Neuronal stem cell (in vitro differentiated cells): ENCODE measurements at regions not wholly inside any gene's neighbourhood (a gene's known extent, or its start where the extent isn't known, plus 50 kb on each side); places are given as distances from the start of the nearest gene placed in this dataset.

Experiments used
- DNase-seq: peaks from one replicate; pipeline ENCODE4 v3.0.0-alpha.2; 2013; ENCODE audit warnings: low spot score
- H2AFZ ChIP-seq: one replicate; pipeline ENCODE4 v1.6.1; 2013; ENCODE audit warnings: mild to moderate bottlenecking, low read length, inconsistent platforms
- H2AK5ac ChIP-seq: 2 replicates; pipeline ENCODE4 v1.6.1; 2013; ENCODE audit warnings: low read depth, mild to moderate bottlenecking, inconsistent platforms, low read length, moderate library complexity, mixed read lengths
- H2BK120ac ChIP-seq: 2 replicates; pipeline ENCODE4 v1.6.1; 2013; ENCODE audit warnings: low read depth, mild to moderate bottlenecking, inconsistent platforms, low read length, moderate library complexity, mixed read lengths
- H2BK12ac ChIP-seq: one replicate; pipeline ENCODE4 v1.6.1; 2013; ENCODE audit warnings: low read length, inconsistent platforms
- H2BK15ac ChIP-seq: 2 replicates; pipeline ENCODE4 v1.6.1; 2013; ENCODE audit warnings: mild to moderate bottlenecking, low read length, inconsistent platforms, mixed read lengths
- H2BK5ac ChIP-seq: one replicate; pipeline ENCODE4 v1.6.1; 2013; ENCODE audit warnings: inconsistent platforms, mild to moderate bottlenecking, low read length, moderate library complexity
- H3K14ac ChIP-seq: one replicate; pipeline ENCODE4 v1.6.1; 2013; ENCODE audit warnings: low read length, inconsistent platforms
- H3K18ac ChIP-seq: 2 replicates; pipeline ENCODE4 v1.6.1; 2013; ENCODE audit warnings: low read length, inconsistent platforms
- H3K23ac ChIP-seq: 2 replicates; pipeline ENCODE4 v1.6.1; 2013; ENCODE audit warnings: low read depth, mild to moderate bottlenecking, mixed read lengths, low read length, inconsistent platforms; ENCODE audit not compliant: poor library complexity
- H3K27ac ChIP-seq: replicated peaks from 3 replicates; pipeline ENCODE4 v1.5.1; 2013; ENCODE audit warnings: low read length, inconsistent platforms
- H3K27me3 ChIP-seq, 3 experiments: 2 replicates each; pipeline ENCODE4 v1.6.1; 2013; ENCODE audit warnings: low read length in 3 of 3, mild to moderate bottlenecking in 2 of 3, inconsistent platforms in 1 of 3, low read depth in 1 of 3, mixed read lengths in 1 of 3, moderate library complexity in 1 of 3; ENCODE audit not compliant: control insufficient read depth in 3 of 3, insufficient read depth in 3 of 3
- H3K36me3 ChIP-seq, 2 donors: replicated peaks in 1 of 2; 2 replicates each; pipeline ENCODE4 v1.6.1; 2013; ENCODE audit warnings: low read length in 2 of 2; ENCODE audit not compliant: control insufficient read depth in 2 of 2, insufficient read depth in 2 of 2
- H3K4ac ChIP-seq: 2 replicates; pipeline ENCODE4 v1.6.1; 2013; ENCODE audit warnings: inconsistent platforms, mild to moderate bottlenecking, low read length, moderate library complexity
- H3K4me1 ChIP-seq, 2 donors: 1 replicate in 1 of 2; 2 replicates in 1 of 2; pipeline ENCODE4 v1.6.1; 2013; ENCODE audit warnings: low read length in 2 of 2, low read depth in 1 of 2; ENCODE audit not compliant: control insufficient read depth in 2 of 2, insufficient read depth in 1 of 2
- H3K4me2 ChIP-seq: one replicate; pipeline ENCODE4 v1.6.1; 2013; ENCODE audit warnings: mild to moderate bottlenecking, low read length, inconsistent platforms; ENCODE audit not compliant: insufficient read depth, poor library complexity, severe bottlenecking
- H3K4me3 ChIP-seq, 2 donors: 2 replicates each; pipeline ENCODE4 v1.5.1; 2013; ENCODE audit warnings: low read length in 2 of 2, mild to moderate bottlenecking in 2 of 2, inconsistent platforms in 1 of 2, moderate library complexity in 1 of 2
- H3K79me1 ChIP-seq: one replicate; pipeline ENCODE4 v1.6.1; 2013; ENCODE audit warnings: low read depth, mild to moderate bottlenecking, inconsistent platforms, low read length, moderate library complexity
- H3K9ac ChIP-seq: one replicate; pipeline ENCODE4 v1.6.1; 2013; ENCODE audit warnings: mild to moderate bottlenecking, low read depth, low read length, inconsistent platforms; ENCODE audit not compliant: poor library complexity
- H3K9me3 ChIP-seq, 2 donors: replicated peaks in 1 of 2; 2 replicates each; pipeline versions ENCODE3 to v1.6.1; 2013; ENCODE audit warnings: low read length in 2 of 2, mild to moderate bottlenecking in 2 of 2, inconsistent platforms in 1 of 2, low read depth in 1 of 2, mixed read lengths in 1 of 2, moderate library complexity in 1 of 2; ENCODE audit not compliant: control insufficient read depth in 2 of 2, insufficient read depth in 1 of 2
- H4K8ac ChIP-seq: one replicate; pipeline ENCODE4 v1.6.1; 2013; ENCODE audit warnings: low read depth, mild to moderate bottlenecking, inconsistent platforms, low read length, moderate library complexity
- H4K91ac ChIP-seq: one replicate; pipeline ENCODE4 v1.6.1; 2013; ENCODE audit warnings: low read length, low read depth, mild to moderate bottlenecking, inconsistent platforms; ENCODE audit not compliant: poor library complexity
- WGBS, 2 donors: extraction: QIAGEN DNeasy Blood & Tissue Kit; methylation state at CpG; one replicate each; pipeline ENCODE4 v1.1.7; 2013; ENCODE audit warnings: missing lambda C conversion rate in 2 of 2, mixed read lengths in 1 of 2; ENCODE audit not compliant: insufficient read length in 2 of 2, insufficient replicate concordance in 1 of 2; ENCODE audit errors: extremely low coverage in 2 of 2; 5-methylcytosine and 5-hydroxymethylcytosine counted together

DNA sequence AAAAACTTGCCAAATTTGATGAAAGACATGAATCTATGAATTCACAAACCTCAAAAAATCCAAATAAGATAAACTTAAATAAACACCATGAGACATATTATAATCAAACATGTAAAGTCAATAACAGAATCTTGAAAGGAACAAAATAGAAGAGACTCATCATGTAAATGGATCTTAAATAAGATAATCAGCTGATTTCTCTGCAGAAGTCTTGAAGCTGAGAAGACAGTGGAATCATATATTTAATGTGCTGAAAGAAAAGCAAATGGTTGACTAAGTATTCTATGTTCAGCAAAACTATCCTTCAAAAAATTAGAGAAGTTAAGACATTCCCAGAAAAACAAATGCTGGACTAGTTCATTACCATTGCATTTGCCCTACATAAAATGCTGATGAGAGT, 215.7 kb upstream of the SPIN4 start:
- H2BK12ac ChIP-seq, result no peak overlapping the region
- H2BK15ac ChIP-seq, result no peak overlapping the region
- H3K27ac ChIP-seq, result no peak overlapping the region
- H2BK120ac ChIP-seq, result no peak overlapping the region
- no peak overlapping the region for H2AK5ac ChIP-seq
- no peaks in the 10 kb centered on the region for H3K27me3 ChIP-seq
- DNase-seq, result no peak
- no peaks in the 10 kb centered on the region for H3K36me3 ChIP-seq
- H3K4me1 ChIP-seq, result no peaks in the 10 kb centered on the region
- H3K14ac ChIP-seq, result no peak overlapping the region
- H3K23ac ChIP-seq, result no peak overlapping the region
- no peak overlapping the region for H3K9ac ChIP-seq
- no peak overlapping the region for H2BK5ac ChIP-seq
- H3K18ac ChIP-seq, result no peak overlapping the region
- H3K4me3 ChIP-seq, result no peak overlapping the region
- H3K4ac ChIP-seq, result no peak overlapping the region
- H3K9me3 ChIP-seq, result no peaks in the 10 kb centered on the region
- no peak overlapping the region for H4K91ac ChIP-seq
- no peak overlapping the region for H3K4me2 ChIP-seq
- H3K79me1 ChIP-seq, result no peaks in the 10 kb centered on the region
- H4K8ac ChIP-seq, result no peak overlapping the region
- no peak overlapping the region for H2AFZ ChIP-seq

DNA sequence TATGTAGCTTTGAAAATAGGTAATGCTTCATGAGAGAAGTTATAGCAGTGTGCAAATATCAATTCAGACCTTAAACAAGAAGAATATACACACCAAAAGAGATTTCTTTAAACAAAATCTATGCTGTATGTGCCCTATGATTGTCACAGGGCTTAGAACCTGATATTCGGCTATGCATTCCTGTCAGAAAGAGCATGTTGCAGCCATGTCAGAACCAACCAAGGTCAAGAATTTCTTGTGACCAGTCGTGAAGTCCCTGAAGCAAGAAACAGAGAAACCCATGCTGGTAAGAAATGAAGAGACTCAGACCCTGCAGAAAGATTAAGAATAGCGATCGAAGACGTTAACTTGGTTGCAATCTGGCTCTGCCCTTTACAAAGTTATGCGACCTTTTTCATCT, 210.3 kb upstream of the SPIN4 start:
- Histone ChIP-seq H2BK12ac (no peak overlapping the region), H3K27ac (no peak overlapping the region), H3K27me3 (no peaks in the 10 kb centered on the region), H3K4me3 (peak overlapping the region in 1 of 2 donors; percentile 89), H2AFZ (peak overlapping the region; percentile 90), H3K18ac (no peak overlapping the region), H3K4me2 (no peak overlapping the region), H3K14ac (no peak overlapping the region), H2AK5ac (no peak overlapping the region), H3K4me1 (no peaks in the 10 kb centered on the region), H4K91ac (no peak overlapping the region), H3K23ac (no peak overlapping the region), H3K9ac (no peak overlapping the region), H2BK120ac (no peak overlapping the region), H3K4ac (no peak overlapping the region), H3K79me1 (no peaks in the 10 kb centered on the region), H4K8ac (no peak overlapping the region), H2BK15ac (no peak overlapping the region), H3K9me3 (no peaks in the 10 kb centered on the region), H3K36me3 (no peaks in the 10 kb centered on the region), H2BK5ac (no peak overlapping the region)
- DNase-seq, result no peak
- WGBS, 2 donors, result no CpG with 5 or more reads among the region's 6 CpGs

DNA sequence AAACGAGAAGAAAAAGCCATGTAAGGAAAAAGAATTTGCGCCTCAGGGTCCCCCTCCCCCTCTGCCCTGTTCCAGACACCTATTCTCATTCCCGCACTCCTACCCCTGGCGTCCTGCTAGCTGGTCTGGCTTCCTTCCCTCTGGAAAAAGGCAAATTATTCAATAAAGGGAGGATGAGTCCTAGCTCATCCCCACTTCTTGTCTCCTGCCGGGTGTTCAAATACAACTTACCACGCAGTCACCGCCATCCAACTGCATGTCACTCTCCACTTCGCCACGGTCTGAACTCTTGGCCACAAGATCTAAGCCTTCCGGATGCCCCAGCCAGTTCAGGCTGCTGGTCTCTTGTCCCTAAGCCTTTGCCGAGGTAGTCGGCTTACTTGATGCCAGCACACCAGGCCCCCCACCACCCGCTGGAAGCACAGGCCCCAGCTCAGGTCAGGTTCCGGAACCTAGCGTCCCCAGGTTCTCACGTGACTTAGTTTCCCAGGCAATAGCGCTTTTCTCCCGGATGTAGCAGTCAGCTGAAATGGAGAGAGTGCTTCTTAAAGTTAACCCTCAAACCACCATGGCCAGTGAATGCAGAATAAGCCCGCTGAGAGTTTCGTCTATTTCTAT, 209.6 kb upstream of the SPIN4 start:
- Histone ChIP-seq H2BK12ac (no peak overlapping the region), H2AK5ac (no peak overlapping the region), H4K91ac (no peak overlapping the region), H3K4me3 (peak overlapping the region; percentile 89 to 96), H2BK120ac (no peak overlapping the region), H3K4me1 (no peaks in the 10 kb centered on the region), H3K27me3 (no peaks in the 10 kb centered on the region), H2BK15ac (no peak overlapping the region), H3K4ac (no peak overlapping the region), H4K8ac (no peak overlapping the region), H3K9ac (peak overlapping the region; percentile 63), H3K79me1 (no peaks in the 10 kb centered on the region), H3K23ac (no peak overlapping the region), H3K4me2 (peak overlapping the region; percentile 40), H3K14ac (no peak overlapping the region), H3K18ac (no peak overlapping the region), H2AFZ (peak overlapping the region; percentile 90), H3K36me3 (no peaks in the 10 kb centered on the region), H3K27ac (peak overlapping the region; percentile 86), H3K9me3 (no peaks in the 10 kb centered on the region), H2BK5ac (no peak overlapping the region)
- DNase-seq, result peak; percentile 53
- WGBS, 2 donors, result no CpG with 5 or more reads among the region's 20 CpGs

DNA sequence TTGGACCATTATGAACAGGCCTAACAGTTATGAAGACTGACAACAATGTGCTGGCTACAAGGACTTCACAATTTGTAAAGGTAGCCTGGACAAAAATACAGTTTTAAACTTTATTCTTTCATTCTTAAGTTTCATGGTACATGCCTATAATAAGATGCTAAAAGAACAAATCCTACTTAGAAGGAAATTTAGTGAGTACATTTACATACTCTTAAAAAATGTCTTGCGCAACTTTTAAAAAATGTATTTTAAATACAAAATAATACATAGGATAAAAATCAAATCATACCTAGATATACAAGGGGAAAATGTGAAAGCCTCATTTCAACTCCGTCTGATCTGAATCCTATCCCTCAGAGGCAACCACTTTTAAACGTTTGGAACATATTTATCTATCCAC, 200.7 kb upstream of the SPIN4 start:
- no peaks in the 10 kb centered on the region for H3K79me1 ChIP-seq
- H4K8ac ChIP-seq, result no peak overlapping the region
- no peak overlapping the region for H2BK15ac ChIP-seq
- H3K14ac ChIP-seq, result no peak overlapping the region
- H2BK120ac ChIP-seq, result no peak overlapping the region
- no peaks in the 10 kb centered on the region for H3K36me3 ChIP-seq
- H4K91ac ChIP-seq, result no peak overlapping the region
- H3K4me2 ChIP-seq, result no peak overlapping the region
- no peak overlapping the region for H3K18ac ChIP-seq
- peaks cover 0 to 3% of the 10 kb centered on the region in 2 donors for H3K9me3 ChIP-seq
- H3K4ac ChIP-seq, result no peak overlapping the region
- WGBS, 2 donors, result no CpG with 5 or more reads among the region's 3 CpGs
- H2AFZ ChIP-seq, result no peak overlapping the region
- H3K4me1 ChIP-seq, result no peaks in the 10 kb centered on the region
- H2AK5ac ChIP-seq, result no peak overlapping the region
- H2BK5ac ChIP-seq, result no peak overlapping the region
- H3K9ac ChIP-seq, result no peak overlapping the region
- no peaks in the 10 kb centered on the region for H3K27me3 ChIP-seq
- H3K27ac ChIP-seq, result no peak overlapping the region
- H2BK12ac ChIP-seq, result no peak overlapping the region
- H3K23ac ChIP-seq, result no peak overlapping the region
- H3K4me3 ChIP-seq, result no peak overlapping the region
- no peak for DNase-seq
